Parathyroid adenoma (tissue), 2 donors: ENCODE measurements at regions not wholly inside any gene's neighbourhood (a gene's known extent, or its start where the extent isn't known, plus 50 kb on each side); places are given as distances from the start of the nearest gene placed in this dataset.

Experiments used
- H2AFZ ChIP-seq: fragments of 300-600 bp; sonication (generic); one replicate; pipeline ENCODE4 v1.7.0; 2017; ENCODE audit warnings: antibody characterized with exemption, mild to moderate bottlenecking
- H3K27ac ChIP-seq: fragments of 300-600 bp; sonication (generic); one replicate; pipeline ENCODE4 v1.7.0; 2017
- H3K27me3 ChIP-seq: fragments of 300-600 bp; sonication (generic); one replicate; pipeline ENCODE4 v1.7.0; 2017; ENCODE audit warnings: low read length; ENCODE audit not compliant: control insufficient read depth, insufficient read depth
- H3K36me3 ChIP-seq: fragments of 300-600 bp; sonication (generic); one replicate; pipeline ENCODE4 v1.7.0; 2017; ENCODE audit warnings: low read length; ENCODE audit not compliant: control insufficient read depth, insufficient read depth
- H3K4me1 ChIP-seq: fragments of 300-600 bp; sonication (generic); one replicate; pipeline ENCODE4 v1.7.0; 2017; ENCODE audit warnings: control low read depth
- H3K4me2 ChIP-seq: fragments of 300-600 bp; sonication (generic); one replicate; pipeline ENCODE4 v1.7.0; 2017; ENCODE audit warnings: low read length
- H3K4me3 ChIP-seq: fragments of 300-600 bp; sonication (generic); one replicate; pipeline ENCODE4 v1.7.0; 2017; ENCODE audit warnings: low read depth, low read length
- H3K79me2 ChIP-seq: fragments of 300-600 bp; sonication (generic); one replicate; pipeline ENCODE4 v1.7.0; 2017; ENCODE audit warnings: control low read depth
- H3K9ac ChIP-seq: fragments of 300-600 bp; sonication (generic); one replicate; pipeline ENCODE4 v1.7.0; 2017; ENCODE audit warnings: mild to moderate bottlenecking
- H3K9me3 ChIP-seq: fragments of 300-600 bp; sonication (generic); one replicate; pipeline ENCODE4 v1.7.0; 2017; ENCODE audit warnings: low read length; ENCODE audit not compliant: control insufficient read depth
- TF ChIP-seq, protein P1 (sequence below): fragments of 300-600 bp; sonication (generic); IDR thresholded peaks from one replicate; pipeline ENCODE4 v1.7.0; 2017; ENCODE audit warnings: antibody characterized with exemption, mild to moderate bottlenecking
- donor health status: primary hyperparathyroidism.

DNA sequence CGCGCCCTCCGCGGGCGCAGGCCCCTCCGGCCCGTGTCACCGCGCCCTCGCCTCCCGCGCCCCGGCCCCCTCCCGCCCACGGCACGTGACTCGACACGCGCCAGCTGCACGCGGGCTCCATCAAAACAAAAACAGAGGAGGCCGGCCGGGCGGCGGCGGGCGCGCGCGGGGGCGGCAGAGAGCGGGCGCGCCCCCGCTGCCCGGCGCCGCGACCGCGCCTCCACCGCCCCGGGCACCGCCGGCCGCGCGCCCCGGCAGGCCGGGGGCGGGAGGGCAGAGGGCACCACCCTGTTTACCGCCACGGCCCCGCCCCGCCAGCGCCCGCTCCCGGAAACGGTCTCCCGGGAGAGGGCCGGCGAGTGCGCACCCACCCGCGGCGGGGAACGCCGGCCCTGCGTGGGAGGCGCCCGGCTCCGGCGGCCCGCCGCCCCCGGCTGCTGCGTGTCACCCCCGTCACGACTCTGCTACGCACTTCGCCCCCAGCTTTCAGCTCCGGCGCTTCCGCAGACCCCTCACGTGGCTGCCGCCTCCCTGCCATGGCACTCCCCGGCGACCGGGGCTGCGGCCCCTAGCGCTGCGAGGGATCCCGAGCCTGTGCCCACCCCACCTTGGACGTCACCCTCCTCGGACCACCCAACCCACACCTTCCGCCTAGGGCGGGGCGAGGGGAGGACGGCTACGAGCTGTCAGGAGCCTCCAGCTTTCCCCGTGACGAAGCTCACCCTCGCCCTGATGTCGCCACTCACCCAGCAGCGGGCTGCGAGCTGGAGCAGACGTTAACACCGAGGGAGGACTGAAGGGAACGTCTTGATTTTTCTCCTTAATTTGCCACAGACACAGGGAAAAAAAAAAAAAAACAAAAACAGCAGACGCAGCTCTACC is 221.6 kb upstream of the MKLN1 start:
- H3K79me2 ChIP-seq, result peaks cover 47% of the 10 kb centered on the region
- H3K27me3 ChIP-seq, result no peaks in the 10 kb centered on the region
- H3K27ac ChIP-seq, result peak overlapping the region; percentile 99
- H3K4me2 ChIP-seq, result peak overlapping the region; percentile 78
- peak overlapping the region; percentile 70 for H2AFZ ChIP-seq
- H3K4me1 ChIP-seq, result peaks cover 6% of the 10 kb centered on the region
- TF ChIP-seq, protein P1, sequence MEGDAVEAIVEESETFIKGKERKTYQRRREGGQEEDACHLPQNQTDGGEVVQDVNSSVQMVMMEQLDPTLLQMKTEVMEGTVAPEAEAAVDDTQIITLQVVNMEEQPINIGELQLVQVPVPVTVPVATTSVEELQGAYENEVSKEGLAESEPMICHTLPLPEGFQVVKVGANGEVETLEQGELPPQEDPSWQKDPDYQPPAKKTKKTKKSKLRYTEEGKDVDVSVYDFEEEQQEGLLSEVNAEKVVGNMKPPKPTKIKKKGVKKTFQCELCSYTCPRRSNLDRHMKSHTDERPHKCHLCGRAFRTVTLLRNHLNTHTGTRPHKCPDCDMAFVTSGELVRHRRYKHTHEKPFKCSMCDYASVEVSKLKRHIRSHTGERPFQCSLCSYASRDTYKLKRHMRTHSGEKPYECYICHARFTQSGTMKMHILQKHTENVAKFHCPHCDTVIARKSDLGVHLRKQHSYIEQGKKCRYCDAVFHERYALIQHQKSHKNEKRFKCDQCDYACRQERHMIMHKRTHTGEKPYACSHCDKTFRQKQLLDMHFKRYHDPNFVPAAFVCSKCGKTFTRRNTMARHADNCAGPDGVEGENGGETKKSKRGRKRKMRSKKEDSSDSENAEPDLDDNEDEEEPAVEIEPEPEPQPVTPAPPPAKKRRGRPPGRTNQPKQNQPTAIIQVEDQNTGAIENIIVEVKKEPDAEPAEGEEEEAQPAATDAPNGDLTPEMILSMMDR, result no peak
- H3K9me3 ChIP-seq, result no peaks in the 10 kb centered on the region
- H3K9ac ChIP-seq, result peak overlapping the region; percentile 68
- H3K36me3 ChIP-seq, result no peaks in the 10 kb centered on the region
- peak overlapping the region; percentile 94 for H3K4me3 ChIP-seq

- peak overlapping the region; percentile 90 for H2AFZ ChIP-seq
- no peaks in the 10 kb centered on the region for H3K36me3 ChIP-seq
- H3K4me1 ChIP-seq, result peaks cover 8% of the 10 kb centered on the region
- H3K9me3 ChIP-seq, result no peaks in the 10 kb centered on the region
- peak overlapping the region; percentile 78 for H3K4me2 ChIP-seq
- TF ChIP-seq, protein P1, result no peak
- peak overlapping the region; percentile 94 for H3K4me3 ChIP-seq
- peaks cover 43% of the 10 kb centered on the region for H3K79me2 ChIP-seq
- H3K27me3 ChIP-seq, result no peaks in the 10 kb centered on the region
- H3K27ac ChIP-seq, result peak overlapping the region; percentile 99
- peak overlapping the region; percentile 96 for H3K9ac ChIP-seq
Measured at GRCh38 chr7:131106681-131107336, 220.9 kb upstream of the MKLN1 start.

DNA sequence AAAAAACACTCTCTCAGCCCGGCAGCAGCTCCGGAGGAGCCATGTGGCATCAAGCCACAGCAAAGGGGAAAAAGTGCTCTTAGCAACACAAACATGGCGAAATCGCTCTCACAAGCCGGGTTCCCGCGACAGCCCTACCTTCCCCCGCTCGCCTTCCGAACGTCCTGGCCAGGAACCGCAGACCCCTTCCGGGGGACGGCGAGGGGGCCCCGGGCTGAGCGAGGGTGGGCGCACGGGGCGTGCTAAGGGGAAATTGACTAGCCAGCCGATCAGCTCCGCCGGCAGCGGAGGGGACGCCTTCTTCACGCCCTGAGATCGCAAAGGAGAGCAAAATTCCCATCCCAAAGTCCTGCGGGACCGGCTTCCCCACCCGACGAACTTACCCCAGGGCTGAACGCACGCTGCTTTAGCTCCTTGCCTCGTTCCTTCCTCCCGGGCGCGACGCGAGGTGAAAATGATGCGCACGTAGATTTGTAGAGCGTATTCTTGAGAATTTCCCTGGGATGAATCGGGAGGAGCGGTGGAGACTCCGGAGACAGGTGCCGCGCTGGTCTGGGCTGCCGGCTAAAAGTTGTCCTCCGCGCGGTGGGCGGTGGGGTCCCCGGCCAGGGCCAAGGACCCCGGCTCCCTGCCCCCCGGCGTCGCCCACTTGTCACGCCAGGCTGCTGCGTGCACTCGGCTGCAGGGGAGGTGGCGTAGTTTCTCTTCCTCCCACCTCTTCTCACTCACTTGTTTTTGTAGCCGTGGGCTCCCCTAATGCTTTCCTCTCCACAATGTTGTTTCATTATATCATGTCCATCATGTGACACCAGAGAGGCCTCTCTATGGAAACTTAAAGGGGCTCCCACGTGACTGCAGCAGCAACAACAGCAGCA is 220.1 kb upstream of the MKLN1 start:
- H3K4me1 ChIP-seq, result peaks cover 9% of the 10 kb centered on the region

DNA sequence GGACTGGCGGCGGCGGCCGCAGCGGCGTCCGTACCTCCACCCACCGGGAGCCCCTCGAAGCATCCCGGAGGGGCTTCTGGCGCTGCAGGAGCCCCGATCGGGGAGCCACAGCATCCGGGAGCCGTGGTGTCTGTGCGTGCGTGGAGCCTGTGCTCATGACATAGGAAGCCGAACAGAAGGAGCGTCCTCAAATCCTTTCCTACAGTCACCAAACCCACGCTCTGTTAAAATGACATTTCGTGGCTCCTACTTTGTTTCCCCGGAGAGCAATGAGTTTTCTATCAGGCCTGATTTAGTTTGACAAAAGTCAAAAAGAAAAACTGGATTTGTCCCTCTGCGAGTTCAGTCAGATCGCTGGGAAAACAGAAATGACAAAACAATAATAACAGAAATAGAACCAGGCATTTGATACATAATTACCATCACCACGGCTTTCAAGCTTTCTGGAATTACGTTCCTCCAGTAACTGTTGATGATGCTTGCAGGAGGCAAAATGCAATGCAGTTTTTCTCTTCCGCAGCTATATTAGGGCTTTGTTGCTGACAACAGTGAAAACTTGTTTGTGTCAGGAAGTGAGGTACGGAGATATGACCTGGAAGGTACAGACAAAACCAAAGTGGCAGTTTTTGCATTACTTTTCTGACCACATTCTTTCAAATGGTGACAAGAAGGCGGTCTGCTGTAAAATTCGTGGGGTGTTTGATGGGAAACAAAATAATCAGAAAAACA is 219.3 kb upstream of the MKLN1 start:
- Histone ChIP-seq H2AFZ (peak overlapping the region; percentile 90), H3K9ac (peak overlapping the region; percentile 96), H3K4me2 (peak overlapping the region; percentile 78), H3K27ac (peak overlapping the region; percentile 99), H3K9me3 (no peaks in the 10 kb centered on the region), H3K4me1 (peaks cover 9% of the 10 kb centered on the region), H3K36me3 (no peaks in the 10 kb centered on the region), H3K27me3 (no peaks in the 10 kb centered on the region), H3K4me3 (peak overlapping the region; percentile 94), H3K79me2 (peaks cover 31% of the 10 kb centered on the region)
- TF ChIP-seq, protein P1, result peak; percentile 2

More for the DNA sequence above, 220.1 kb upstream of the MKLN1 start:
- peak overlapping the region; percentile 96 for H3K9ac ChIP-seq
- H3K27me3 ChIP-seq, result no peaks in the 10 kb centered on the region
- H2AFZ ChIP-seq, result peak overlapping the region; percentile 90
- H3K27ac ChIP-seq, result peak overlapping the region; percentile 99
- no peaks in the 10 kb centered on the region for H3K9me3 ChIP-seq
- H3K79me2 ChIP-seq, result peaks cover 35% of the 10 kb centered on the region
- H3K36me3 ChIP-seq, result no peaks in the 10 kb centered on the region
- peak overlapping the region; percentile 94 for H3K4me3 ChIP-seq
- H3K4me2 ChIP-seq, result peak overlapping the region; percentile 78
- TF ChIP-seq, protein P1, result no peak
